Stimulated activated CD4-positive, alpha-beta T cell treated with anti-CD3 and anti-CD28 coated beads, Interleukin-2, amount 100 ng/mL, for 24 hours (primary cell): ENCODE measurements at regions not wholly inside any gene's neighbourhood (a gene's known extent, or its start where the extent isn't known, plus 50 kb on each side); places are given as distances from the start of the nearest gene placed in this dataset.
"Not testable (repeated sequence)": the region's sequence is repeated elsewhere in the genome, so short reads cannot be mapped to it uniquely, and the experiment has no call there.

Experiments
- DNase-seq, 2 donors: peaks; one replicate each; pipeline ENCODE4 v3.0.0-alpha.2; 2020

DNA sequence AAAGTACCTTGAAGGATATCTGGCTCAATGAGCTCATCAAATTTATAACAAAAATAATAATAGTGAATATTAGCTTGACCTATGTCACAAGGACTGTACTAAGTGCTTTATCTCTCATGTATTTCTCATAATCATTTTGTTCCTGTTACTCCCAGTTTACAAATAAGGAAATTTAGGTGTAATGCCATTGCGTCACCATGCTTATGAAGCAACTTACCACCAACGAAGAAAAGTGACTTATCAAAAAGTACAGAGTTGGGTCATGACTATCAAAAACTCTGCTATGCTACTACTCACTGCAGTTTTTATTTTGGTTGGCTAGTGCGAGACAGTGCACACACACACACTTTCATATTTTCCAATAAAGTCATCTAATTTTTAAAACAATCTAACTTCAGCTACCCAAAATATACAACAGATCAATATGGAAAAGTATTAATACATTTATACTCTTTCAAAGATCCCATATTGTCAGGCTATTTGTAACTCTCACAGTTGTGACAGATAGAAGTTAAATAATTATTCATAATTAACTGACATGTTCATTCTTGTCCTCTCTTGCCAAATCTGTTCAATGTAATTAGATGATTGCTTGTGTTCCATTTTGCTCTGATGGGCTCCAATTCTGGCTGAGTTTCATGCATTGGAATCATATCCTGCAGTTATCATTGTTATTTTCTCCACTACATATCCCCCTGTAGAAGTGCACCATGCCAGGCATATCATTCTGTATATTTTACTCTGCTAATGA lies 119.4 kb downstream of the KCNJ2 start:
- DNase-seq, result no peak

DNA sequence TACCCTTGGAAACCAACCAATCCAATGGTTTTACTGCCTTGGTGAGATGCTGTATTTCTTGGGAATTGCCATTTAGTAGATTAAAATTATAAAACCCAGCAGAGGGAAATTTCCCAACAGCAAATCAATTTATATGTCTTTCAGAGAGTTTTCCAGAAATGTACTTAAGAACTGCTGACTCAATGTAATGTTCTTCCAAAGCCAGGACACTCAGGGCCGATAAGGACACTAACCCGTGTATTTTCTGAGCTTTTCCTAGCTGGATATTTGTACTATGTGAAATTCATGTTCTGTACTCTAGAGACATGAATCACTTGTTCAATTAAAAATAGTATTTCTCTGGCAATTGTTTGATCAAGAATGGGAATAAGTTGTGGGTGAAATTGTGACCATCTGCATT lies 121.4 kb downstream of the KCNJ2 start:
- no peak for DNase-seq

DNA sequence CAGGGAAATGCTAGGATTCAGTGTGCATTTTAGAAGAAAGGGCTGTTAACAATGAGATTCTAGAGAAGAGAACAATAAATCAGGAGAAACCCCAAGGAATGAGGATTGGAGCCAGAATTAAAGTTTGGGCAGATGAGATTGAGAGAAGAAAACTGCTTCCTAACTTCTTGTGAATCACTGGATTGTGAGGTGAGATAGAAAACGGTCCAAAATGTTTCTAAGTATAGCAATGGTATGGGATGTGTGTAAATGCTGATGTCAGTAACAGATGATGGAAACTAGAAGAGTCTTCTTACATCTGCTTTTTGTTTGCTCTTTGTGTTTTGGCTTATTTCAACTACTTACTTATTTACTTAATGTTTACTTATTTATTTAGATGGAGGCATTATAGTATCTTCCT lies 123.0 kb downstream of the KCNJ2 start:
- DNase-seq, result no peak

DNA sequence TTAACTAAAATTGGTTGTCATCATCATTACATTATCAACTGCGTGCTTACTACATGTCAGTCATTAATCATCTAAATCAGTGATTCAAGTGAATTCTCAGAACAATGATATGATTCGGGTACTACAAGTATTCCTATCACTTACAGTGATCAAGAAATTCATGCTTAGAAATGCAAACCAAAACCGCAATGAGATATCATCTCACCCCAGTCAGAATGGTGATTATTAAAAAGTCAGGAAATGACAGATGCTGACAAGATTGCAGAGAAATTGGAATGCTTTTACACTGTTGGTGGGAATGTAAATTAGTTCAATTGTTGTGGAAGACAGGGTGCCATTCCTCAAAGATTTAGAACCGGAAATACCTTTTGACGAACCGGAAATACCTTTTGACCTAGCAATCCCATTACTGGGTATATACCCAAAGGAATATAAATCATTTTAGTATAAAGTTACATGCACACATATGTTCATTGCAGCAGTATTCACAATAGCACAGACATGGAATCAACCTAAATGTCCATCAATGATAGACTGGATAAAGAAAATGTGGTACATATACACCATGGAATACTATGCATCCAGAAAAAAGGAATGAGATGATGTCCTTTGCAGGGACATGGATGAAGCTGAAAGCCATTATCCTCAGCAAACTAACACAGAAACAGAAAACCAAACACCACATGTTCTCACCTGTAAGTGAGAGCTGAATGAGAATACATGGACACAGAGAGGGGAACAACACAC lies 124.4 kb downstream of the KCNJ2 start:
- DNase-seq, result not testable (repeated sequence)

DNA sequence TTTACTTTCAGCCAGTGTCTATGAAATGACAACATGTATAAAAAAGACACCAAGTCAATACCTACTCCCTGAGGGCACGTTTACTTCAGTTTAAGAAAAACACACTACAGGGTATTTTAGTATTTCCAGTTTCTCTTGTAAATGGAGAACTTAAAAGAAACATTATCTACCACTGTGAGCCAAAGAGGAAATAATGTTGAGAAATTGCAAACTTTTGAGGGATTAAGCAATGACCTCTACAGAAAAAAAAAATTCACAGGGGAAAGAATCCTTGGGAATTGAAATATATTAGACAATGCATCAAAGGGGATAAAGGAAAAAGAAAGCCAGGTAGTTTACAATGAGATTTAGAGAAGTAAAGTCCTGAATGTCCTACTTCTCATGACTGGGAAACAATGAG lies 126.0 kb downstream of the KCNJ2 start:
- no peak for DNase-seq

DNA sequence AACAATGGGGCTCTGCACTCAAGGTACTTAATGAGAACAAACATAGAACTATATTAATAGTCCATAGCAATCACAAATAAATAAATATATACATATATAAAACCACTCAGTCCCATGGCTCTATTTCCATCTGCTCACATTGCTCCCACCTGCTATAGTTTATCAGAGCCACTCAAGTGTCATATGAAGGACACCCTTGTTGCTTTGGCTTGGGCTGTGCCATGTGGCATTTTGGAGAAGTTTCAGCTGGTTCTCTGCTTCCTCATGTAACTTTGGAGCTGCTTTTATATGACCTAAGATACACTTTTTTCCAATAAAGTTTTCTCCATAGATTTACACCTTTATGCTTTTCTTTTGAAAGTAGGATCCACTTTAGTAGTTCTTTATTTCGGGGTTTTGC lies 126.4 kb downstream of the KCNJ2 start:
- no peak for DNase-seq

DNA sequence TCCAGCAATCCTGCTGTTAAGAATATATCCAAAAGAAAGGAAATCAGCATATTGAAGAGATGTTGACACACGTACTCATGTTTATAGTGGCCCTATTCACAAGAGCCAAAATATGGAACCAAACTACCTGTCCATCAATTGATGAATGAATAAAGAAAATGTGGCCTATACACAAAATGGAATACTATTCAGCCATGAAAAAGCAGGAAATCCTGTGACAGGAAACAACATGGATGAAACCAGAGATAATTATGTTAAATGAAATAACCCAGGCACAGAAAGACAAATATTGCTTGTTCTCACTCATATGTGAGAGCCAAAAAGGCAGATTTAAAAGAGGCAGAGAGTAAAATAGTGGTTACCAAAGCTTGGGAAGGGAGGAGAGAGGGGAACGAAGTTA lies 127.1 kb downstream of the KCNJ2 start:
- DNase-seq, result no peak

DNA sequence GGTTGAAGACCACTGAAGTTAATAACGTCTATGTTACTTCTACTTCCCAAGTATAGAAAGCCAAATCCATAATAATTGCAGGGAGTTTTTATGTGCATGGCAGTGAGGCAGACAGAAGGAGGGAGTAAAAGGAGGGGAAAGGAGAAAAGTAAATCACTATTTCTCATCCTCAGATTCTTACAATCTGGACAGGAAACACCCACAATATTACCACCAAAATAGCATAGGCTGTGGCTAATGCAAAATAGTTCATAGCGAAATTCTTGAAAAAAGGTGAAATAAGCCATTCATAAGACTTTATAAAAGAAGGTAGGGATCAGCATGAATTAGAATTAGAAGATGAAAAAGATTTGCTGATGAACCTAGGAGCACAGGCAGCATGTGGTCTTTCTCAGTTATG lies 128.1 kb downstream of the KCNJ2 start:
- DNase-seq, result no peak

DNA sequence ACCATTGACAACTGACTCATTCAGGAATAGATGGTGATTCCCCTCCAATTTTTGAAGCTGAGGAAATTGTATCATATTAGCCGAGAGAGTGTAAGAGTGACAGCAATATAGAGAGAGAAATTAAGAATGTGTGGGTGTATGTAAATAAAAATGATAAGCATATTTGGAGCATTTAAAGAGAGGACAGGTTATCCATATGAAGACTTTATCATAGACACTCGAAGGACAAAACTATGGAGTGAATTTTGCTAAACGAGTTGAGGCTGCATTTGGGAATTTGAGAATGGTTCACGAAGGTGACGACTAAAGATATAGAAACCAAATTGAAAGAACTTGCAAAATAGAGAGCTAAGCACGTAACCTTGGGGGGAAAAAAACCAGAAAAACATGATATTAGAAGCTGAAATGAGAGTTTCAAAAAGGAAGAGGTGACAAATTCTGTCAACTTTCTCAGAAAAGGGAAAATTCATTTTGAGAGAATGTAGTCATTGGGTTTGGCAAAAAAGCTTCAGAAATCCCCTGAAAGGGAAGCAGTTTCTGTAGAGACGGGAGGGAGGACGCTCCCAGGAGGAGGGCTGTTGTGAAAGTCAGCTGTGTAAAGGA lies 129.7 kb downstream of the KCNJ2 start:
- no peak for DNase-seq

DNA sequence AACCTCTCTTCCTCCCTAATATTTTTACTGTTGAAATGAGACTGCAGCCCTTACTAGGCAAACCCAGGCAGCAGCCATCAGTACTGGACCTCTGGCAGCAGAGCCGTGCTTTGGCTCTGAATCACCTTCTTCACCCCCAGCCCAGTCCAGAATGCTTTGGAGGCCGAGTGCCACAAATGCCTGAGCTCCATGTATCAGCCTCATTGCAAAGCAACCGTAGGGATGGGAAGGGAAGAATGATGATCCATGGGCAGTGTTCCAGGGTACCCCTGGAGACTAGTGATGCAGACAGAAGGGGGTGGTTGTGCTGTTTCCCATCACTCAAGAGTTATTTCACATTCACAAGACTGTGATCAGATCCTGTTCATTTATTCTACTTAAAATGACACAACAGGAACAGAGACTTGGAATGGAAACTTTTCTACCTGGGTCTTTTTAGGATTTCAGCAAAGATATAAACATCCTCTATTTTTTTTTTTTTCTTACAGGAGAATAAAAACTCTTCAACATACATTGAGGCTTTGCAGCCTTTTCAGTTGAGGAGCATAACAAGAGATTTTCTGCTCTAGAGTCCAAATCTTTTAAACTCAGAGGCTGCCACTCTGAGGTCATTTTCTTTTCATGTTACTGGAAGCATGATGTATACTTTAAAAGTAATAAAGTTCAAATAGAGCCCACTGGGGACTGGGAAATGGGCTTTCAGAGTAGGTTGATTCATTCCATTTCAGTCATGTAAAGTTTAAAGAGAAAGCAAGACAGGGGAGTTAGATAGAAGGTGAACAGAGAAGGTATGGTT lies 138.3 kb downstream of the KCNJ2 start:
- DNase-seq, result no peak

DNA sequence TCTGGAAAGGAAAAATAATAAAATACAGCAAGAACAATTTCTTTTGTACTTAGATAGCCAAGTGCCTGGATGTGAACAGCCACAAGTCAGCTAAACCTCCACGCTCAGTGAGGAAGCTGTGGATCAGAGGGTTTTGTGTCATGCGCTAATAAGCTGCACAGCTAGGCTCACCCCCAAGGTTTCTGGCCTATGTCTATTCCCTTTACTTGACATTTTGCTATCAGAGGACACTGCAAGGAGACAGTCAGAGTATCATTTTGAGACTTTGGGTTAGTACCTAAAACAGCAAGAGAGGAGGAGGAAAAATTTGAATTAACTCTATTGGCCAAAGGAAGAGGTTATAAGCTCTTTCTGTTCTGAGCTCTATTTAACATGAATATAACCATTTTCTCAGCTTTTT lies 139.3 kb downstream of the KCNJ2 start:
- DNase-seq, result no peak

DNA sequence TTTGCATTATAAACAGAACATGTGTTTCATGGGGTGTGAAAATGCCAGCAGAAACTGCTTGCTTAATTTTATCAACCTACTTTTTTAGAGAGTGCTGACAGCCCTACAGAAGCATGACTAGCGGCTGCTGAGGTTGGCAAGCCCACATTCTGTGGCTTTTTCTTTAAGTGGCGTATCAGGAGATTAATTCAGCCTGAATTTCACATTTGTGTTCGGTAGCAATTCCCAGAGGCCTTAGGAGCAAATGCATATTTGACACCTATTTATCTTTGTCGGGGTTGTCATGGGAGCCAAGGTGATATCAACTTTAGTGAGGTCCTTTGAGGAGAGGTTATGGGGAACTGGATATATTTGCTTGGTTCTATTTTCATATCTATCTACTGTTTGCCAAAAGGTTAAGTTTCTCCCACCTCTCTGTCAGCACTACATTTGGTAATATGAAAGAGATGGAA lies 140.9 kb downstream of the KCNJ2 start:
- DNase-seq, result no peak

DNA sequence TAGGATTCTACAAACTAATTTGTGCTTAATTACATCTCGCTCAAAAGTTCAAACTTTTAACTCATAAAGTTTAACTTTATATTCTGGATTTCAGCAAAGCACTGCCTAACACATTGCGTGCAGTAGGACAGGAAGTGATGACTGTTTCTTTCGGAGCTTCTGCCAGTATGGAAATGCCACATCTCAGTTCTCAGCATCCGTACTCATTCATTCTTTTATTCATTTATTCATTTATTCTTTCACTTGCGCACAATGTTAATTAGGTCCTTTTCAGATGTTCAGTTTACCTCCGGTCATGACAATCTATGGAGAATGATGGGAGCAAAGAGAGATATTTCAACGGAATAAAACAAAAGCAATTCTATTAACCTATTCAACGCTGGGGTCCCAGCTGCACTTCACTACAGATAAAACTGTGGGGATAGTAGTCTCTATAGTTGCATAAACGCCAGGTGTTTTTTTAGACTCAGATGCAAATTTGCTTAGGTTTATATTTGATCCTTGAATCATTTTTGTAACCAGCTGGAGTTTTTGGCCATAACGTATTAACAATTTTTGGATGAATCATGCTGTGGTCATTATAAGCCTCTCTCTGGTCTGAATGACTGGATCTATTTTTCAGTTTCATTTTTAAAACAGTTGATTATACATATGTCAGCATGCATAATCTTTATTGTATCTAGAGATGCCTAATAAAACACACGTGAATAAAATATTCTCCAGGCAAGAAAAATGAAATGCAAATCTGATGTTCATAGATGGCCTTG lies 143.9 kb downstream of the KCNJ2 start:
- no peak for DNase-seq

DNA sequence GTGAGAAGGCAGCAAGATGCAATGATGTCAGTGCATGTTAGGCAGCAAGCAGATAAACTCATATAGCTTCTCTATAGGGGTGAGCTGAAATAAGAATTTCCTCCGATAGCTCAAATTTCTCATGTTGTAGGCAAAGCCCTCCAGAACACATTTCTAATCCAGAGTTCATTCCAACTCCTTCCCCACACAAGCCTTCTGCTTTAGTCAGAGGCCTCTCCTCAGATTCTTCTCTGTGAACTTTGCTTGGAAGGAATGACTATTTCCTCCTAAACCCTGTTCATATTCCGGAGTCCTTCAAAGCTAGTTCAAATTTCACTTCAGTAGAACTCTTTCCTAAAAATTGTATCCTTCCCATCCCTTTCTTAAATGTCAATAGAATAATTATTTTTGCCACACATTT lies 144.8 kb downstream of the KCNJ2 start:
- no peak for DNase-seq

DNA sequence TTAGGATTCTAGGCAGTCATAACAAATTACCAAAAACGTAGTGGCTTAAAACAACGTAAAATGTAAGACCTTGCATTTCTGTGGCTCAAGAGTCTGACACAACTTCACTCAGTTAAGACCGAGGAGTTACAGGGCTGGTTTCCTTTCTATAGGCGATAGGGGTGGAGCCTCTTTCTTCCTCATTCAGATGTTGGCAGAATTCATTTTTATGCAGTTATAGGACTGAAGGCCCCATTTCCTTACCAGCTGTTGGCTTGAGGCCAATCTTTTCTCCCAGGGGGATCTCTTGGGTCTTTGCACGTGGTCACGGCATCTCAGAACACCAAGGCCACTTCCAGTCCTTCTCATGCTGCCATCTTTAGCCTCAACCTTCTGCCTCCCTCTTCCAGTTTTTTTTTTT lies 145.2 kb downstream of the KCNJ2 start:
- no peak for DNase-seq

DNA sequence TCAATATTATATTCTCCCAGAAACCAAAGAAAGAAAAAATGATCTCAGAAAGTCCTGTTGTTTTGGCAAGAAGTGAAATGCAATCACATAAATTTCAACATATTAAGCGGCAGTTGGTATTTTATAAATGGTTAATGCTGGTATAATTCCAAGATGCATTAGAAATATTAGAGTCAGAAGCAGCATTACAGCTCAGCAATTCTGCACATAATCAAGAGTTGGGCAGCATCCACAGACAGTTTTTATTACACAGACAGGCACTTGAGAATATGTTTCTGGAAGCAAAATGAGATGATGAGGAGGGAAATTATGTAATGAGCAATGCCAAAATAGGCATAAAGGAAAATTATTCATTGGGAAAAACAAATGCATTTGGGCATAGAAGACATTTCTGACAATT lies 148.1 kb downstream of the KCNJ2 start:
- no peak for DNase-seq

DNA sequence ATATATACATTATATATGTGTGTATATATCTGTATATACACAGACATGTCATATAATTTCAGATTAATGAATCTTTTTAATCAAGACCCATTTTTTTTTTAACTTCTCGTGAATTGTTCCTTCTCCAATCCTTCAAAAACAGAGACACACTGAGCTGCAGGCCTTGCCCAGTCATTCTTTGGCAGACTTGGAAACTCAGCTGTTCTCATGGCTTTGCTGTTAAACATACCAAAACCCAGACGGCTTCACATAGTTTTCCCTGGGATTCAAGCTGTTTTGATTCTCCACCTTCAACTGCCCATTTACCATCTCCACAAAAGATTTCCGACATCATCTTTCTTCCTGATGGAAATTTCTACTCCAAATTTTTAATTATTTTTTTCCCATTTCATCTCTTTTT lies 148.7 kb downstream of the KCNJ2 start:
- DNase-seq, result no peak

DNA sequence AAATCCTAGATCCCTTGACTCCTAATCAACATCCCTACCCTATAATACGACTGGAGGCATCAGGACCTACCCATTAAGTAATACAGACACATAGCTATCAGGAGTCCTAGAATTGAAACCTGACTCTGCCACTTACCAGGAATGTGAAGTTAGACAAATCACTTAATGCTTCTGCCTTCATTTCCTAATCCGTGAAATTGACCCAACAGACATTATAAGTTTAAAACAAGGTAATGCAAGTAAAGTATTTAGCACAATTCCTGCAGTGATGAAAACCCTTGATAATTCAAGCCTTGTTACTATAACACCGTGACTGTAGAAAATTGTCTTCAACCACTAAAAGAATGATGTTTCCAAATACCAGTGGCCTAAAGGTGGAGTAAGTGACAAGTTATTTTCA lies 150.2 kb downstream of the KCNJ2 start:
- DNase-seq, result no peak

DNA sequence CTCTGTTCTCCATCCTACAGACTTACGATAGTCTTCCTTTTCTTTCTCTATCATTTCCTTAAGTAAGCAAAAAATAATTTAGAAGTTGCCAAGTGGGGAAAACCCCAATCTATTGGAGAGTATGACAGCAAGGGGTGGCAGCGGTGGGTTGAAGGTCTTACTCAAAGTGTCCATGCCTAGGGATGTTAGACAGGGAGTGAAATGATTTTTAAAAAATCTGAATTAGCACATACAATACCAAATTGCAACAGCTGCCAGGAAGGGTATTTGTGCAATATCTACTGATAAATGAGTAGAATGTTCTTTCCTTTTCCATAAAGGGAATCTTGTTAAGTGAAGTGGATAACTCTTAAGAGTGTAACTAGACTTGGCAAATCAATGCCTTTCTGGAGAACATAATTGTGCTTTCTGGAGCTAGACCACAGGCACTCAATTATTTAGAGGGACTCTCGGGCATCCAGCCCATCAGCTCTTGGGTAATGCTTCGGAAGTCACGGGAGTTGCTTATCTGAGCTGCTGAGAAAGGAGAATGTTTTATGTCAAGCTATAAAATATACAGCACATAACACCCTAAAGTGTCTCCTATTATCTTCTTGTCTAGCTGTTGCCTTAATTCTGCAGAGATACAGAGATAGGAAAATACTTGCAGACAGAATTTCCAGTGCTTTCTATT lies 151.5 kb downstream of the KCNJ2 start:
- no peak for DNase-seq

DNA sequence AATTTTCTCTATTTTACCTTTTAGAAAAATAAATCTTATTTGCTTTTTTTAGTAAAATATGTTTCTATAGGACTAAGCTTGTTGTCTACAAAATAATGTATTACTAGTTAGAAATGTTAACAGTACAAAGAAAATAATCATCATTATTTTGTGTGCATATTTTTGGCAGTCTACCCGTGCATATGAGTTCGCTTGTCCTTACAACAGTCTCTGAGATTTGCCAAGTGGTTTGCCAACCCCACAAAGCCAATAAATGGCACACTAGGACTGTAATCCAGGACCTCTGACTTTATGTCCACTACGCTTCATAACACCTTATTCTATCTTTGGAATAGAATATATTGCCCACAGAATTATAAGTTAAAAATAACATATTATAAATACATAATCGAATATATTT lies 152.0 kb downstream of the KCNJ2 start:
- no peak for DNase-seq

DNA sequence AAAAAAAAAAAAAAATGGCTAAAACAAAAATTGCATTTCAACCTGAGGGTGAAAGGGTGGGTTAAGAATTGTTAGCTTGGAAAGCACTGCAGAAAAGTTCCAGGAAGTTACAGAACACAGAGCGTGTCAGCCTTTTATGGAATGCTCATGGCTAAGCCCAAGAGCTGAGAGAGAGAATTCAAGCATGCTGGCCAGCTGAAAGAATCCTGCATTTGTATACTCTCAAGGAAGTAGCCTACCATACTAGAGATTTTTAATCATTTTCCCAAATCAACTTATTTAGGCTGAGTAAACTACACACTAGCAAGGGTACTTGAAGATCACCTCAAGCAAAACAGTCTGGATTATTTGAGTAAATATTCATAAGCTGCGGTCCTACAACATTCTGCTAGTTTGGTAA lies 153.9 kb downstream of the KCNJ2 start:
- DNase-seq, result no peak

DNA sequence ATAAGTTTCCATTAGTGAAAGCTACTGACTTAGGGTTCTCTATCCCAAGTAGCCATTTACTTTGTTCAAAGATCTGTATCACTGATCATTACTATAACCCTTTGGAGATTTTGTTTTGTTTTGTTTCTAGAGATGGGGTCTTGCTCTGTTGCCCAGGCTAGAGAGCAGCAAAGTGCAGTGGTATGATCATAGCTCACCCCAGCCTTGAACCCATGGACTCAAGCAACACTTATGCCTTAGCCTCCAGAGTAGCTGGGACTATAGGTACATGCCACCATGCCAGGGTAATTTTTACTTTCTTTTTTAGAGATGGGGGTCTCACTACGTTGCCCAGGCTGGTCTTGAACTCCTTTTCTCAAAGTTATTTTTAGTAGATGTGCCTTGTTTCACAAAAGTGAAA lies 154.7 kb downstream of the KCNJ2 start:
- no peak for DNase-seq
